HUES64 (cell line): ENCODE measurements at regions not wholly inside any gene's neighbourhood (a gene's known extent, or its start where the extent isn't known, plus 50 kb on each side); places are given as distances from the start of the nearest gene placed in this dataset.
"Not testable (repeated sequence)": the region's sequence is repeated elsewhere in the genome, so short reads cannot be mapped to it uniquely, and the experiment has no call there.

Experiments
- H3K27ac ChIP-seq: 2 replicates; pipeline ENCODE4 v1.7.0; 2013; ENCODE audit warnings: low read depth, low read length, inconsistent platforms
- H3K27me3 ChIP-seq: 2 replicates; pipeline ENCODE4 v1.6.1; 2013; ENCODE audit warnings: mild to moderate bottlenecking, low read length; ENCODE audit not compliant: insufficient read depth
- H3K36me3 ChIP-seq: 2 replicates; pipeline ENCODE4 v1.6.1; 2013; ENCODE audit warnings: mild to moderate bottlenecking, low read length; ENCODE audit not compliant: insufficient read depth
- H3K4me1 ChIP-seq: 2 replicates; pipeline ENCODE4 v1.6.1; 2013; ENCODE audit warnings: mild to moderate bottlenecking, low read length, moderate library complexity; ENCODE audit not compliant: insufficient read depth
- H3K4me3 ChIP-seq: 2 replicates; pipeline ENCODE4 v1.5.1; 2013; ENCODE audit warnings: mild to moderate bottlenecking, low read length, moderate library complexity
- H3K9ac ChIP-seq: 2 replicates; pipeline ENCODE4 v1.6.1; 2013; ENCODE audit warnings: mild to moderate bottlenecking, low read depth, low read length
- H3K9me3 ChIP-seq: 2 replicates; pipeline ENCODE4 v1.6.1; 2013; ENCODE audit warnings: low read depth, low read length; ENCODE audit not compliant: insufficient read depth
- WGBS: fragments of 150-250, 120-280 bp; methylation state at CpG from one replicate; pipeline ENCODE4 v1.1.7; 2013; ENCODE audit warnings: missing lambda C conversion rate; 5-methylcytosine and 5-hydroxymethylcytosine counted together

- not testable (repeated sequence) for H3K4me3 ChIP-seq, H3K36me3 ChIP-seq, H3K27ac ChIP-seq, H3K4me1 ChIP-seq, H3K9ac ChIP-seq, H3K9me3 ChIP-seq, H3K27me3 ChIP-seq
- WGBS = 96% methylated on average over 19 of the region's 26 CpGs
Observed at GRCh38 chr9:119870251-119870650, 501.0 kb upstream of the BRINP1 start.

GRCh38 chr9:119868694-119869093 is 499.5 kb upstream of the BRINP1 start:
- H3K27ac ChIP-seq = no peak overlapping the region
- no peaks in the 10 kb centered on the region for H3K9me3 ChIP-seq
- no peak overlapping the region for H3K9ac ChIP-seq
- WGBS = 85% methylated on average over 5 of the region's 5 CpGs
- H3K4me3 ChIP-seq = no peak overlapping the region
- H3K4me1 ChIP-seq = no peaks in the 10 kb centered on the region
- no peaks in the 10 kb centered on the region for H3K36me3 ChIP-seq
- H3K27me3 ChIP-seq = no peaks in the 10 kb centered on the region

GRCh38 chr9:119861842-119862241 is 492.6 kb upstream of the BRINP1 start:
- Histone ChIP-seq H3K9ac (no peak overlapping the region), H3K4me3 (no peak overlapping the region), H3K36me3 (no peaks in the 10 kb centered on the region), H3K4me1 (no peaks in the 10 kb centered on the region), H3K9me3 (no peaks in the 10 kb centered on the region), H3K27ac (no peak overlapping the region), H3K27me3 (no peaks in the 10 kb centered on the region)

- Histone ChIP-seq H3K4me3 (no peak overlapping the region), H3K36me3 (no peaks in the 10 kb centered on the region), H3K27me3 (no peaks in the 10 kb centered on the region), H3K9me3 (no peaks in the 10 kb centered on the region), H3K27ac (no peak overlapping the region), H3K4me1 (no peaks in the 10 kb centered on the region), H3K9ac (no peak overlapping the region)
- 91% methylated on average over 2 of the region's 2 CpGs for WGBS
Observed at GRCh38 chr9:119859128-119859527, 489.9 kb upstream of the BRINP1 start.

GRCh38 chr9:119853126-119853525 is 483.9 kb upstream of the BRINP1 start:
- Histone ChIP-seq H3K4me3 (no peak overlapping the region), H3K27ac (no peak overlapping the region), H3K9me3 (no peaks in the 10 kb centered on the region), H3K4me1 (no peaks in the 10 kb centered on the region), H3K36me3 (no peaks in the 10 kb centered on the region), H3K27me3 (no peaks in the 10 kb centered on the region), H3K9ac (no peak overlapping the region)

GRCh38 chr9:119852390-119852789 is 483.2 kb upstream of the BRINP1 start:
- no peaks in the 10 kb centered on the region for H3K27me3 ChIP-seq
- no peaks in the 10 kb centered on the region for H3K4me1 ChIP-seq
- no peak overlapping the region for H3K9ac ChIP-seq
- H3K4me3 ChIP-seq = no peak overlapping the region
- H3K36me3 ChIP-seq = no peaks in the 10 kb centered on the region
- 92% methylated on average over 7 of the region's 7 CpGs for WGBS
- H3K9me3 ChIP-seq = no peaks in the 10 kb centered on the region
- no peak overlapping the region for H3K27ac ChIP-seq

- 95% methylated on average over 3 of the region's 3 CpGs for WGBS
- no peaks in the 10 kb centered on the region for H3K36me3 ChIP-seq
- H3K9ac ChIP-seq = no peak overlapping the region
- no peaks in the 10 kb centered on the region for H3K27me3 ChIP-seq
- H3K27ac ChIP-seq = no peak overlapping the region
- H3K4me1 ChIP-seq = peaks cover 5% of the 10 kb centered on the region; the same call in 1 of the 2 replicates
- H3K4me3 ChIP-seq = no peak overlapping the region
- H3K9me3 ChIP-seq = peaks cover 2% of the 10 kb centered on the region; the same call in 1 of the 2 replicates
Observed at GRCh38 chr9:119844431-119844830, 475.2 kb upstream of the BRINP1 start.

- no peaks in the 10 kb centered on the region for H3K27me3 ChIP-seq
- H3K4me3 ChIP-seq = no peak overlapping the region
- H3K9me3 ChIP-seq = no peaks in the 10 kb centered on the region
- peaks cover 7% of the 10 kb centered on the region for H3K4me1 ChIP-seq
- 81% methylated on average over 2 of the region's 2 CpGs for WGBS
- no peak overlapping the region for H3K9ac ChIP-seq
- H3K36me3 ChIP-seq = no peaks in the 10 kb centered on the region
- no peak overlapping the region for H3K27ac ChIP-seq
Observed at GRCh38 chr9:119841016-119841415, 471.8 kb upstream of the BRINP1 start.

GRCh38 chr9:119839888-119840287 is 470.7 kb upstream of the BRINP1 start:
- H3K9ac ChIP-seq = no peak overlapping the region
- WGBS = 84% methylated on average over 9 of the region's 9 CpGs
- no peak overlapping the region for H3K27ac ChIP-seq

GRCh38 chr9:119838210-119838609 is 469.0 kb upstream of the BRINP1 start:
- WGBS = 91% methylated on average over 5 of the region's 5 CpGs
- Histone ChIP-seq H3K27me3 (no peaks in the 10 kb centered on the region), H3K27ac (no peak overlapping the region), H3K4me3 (no peak overlapping the region), H3K4me1 (peaks cover 11% of the 10 kb centered on the region), H3K9me3 (no peaks in the 10 kb centered on the region), H3K9ac (no peak overlapping the region), H3K36me3 (no peaks in the 10 kb centered on the region)

More at GRCh38 chr9:119839888-119840287, 470.7 kb upstream of the BRINP1 start:
- no peaks in the 10 kb centered on the region for H3K36me3 ChIP-seq
- peaks cover 11% of the 10 kb centered on the region for H3K4me1 ChIP-seq
- no peaks in the 10 kb centered on the region for H3K27me3 ChIP-seq
- H3K4me3 ChIP-seq = no peak overlapping the region
- H3K9me3 ChIP-seq = no peaks in the 10 kb centered on the region

- 54% methylated on average over 3 of the region's 3 CpGs for WGBS
- Histone ChIP-seq H3K36me3 (no peaks in the 10 kb centered on the region), H3K9ac (no peak overlapping the region), H3K9me3 (no peaks in the 10 kb centered on the region), H3K27ac (no peak overlapping the region), H3K27me3 (no peaks in the 10 kb centered on the region), H3K4me1 (peaks cover 11% of the 10 kb centered on the region), H3K4me3 (no peak overlapping the region)
Observed at GRCh38 chr9:119836036-119836435, 466.8 kb upstream of the BRINP1 start.

- Histone ChIP-seq H3K9ac (no peak overlapping the region), H3K4me3 (no peak overlapping the region), H3K27me3 (no peaks in the 10 kb centered on the region), H3K4me1 (peaks cover 6% of the 10 kb centered on the region; the same call in 1 of the 2 replicates), H3K27ac (no peak overlapping the region), H3K9me3 (no peaks in the 10 kb centered on the region), H3K36me3 (no peaks in the 10 kb centered on the region)
- WGBS = 93% methylated on average over 6 of the region's 6 CpGs
Observed at GRCh38 chr9:119834064-119834620, 464.9 kb upstream of the BRINP1 start.
